Left colon (tissue), 2 donors: ENCODE measurements at regions not wholly inside any gene's neighbourhood (a gene's known extent, or its start where the extent isn't known, plus 50 kb on each side); places are given as distances from the start of the nearest gene placed in this dataset.
"Not testable (repeated sequence)": the region's sequence is repeated elsewhere in the genome, so short reads cannot be mapped to it uniquely, and the experiment has no call there.

ENCODE experiments used
- ATAC-seq: fragments of 200-7000 bp; cut with Tn5 transposase; one replicate; pipeline ENCODE4 v1.9.1; 2020; ENCODE audit warnings: mild to moderate bottlenecking, moderate library complexity
- DNase-seq, 2 donors: peaks; one replicate each; pipeline ENCODE4 v3.0.0-alpha.2; 2020
- intact Hi-C, 2 donors: fragments of 100-400 bp; cut with DNase I in 1 of 2; cut with micrococcal nuclease in 1 of 2; formaldehyde crosslinking; loops; one replicate each; pipeline versions ENCODE4 v1.11.2 to v1.14.0; 2022; cut with DNase I, micrococcal nuclease
- donor health status: DM: no; HTN: no; CAD: no.
- donor health status: DM: yes; HTN: yes; CAD: no.

GRCh38 chr14:105598040-105598763, 71.8 kb downstream of the TMEM121 start:
- DNase-seq, ATAC-seq, intact Hi-C loops: not testable (repeated sequence)

GRCh38 chr14:105598925-105599586, 72.7 kb downstream of the TMEM121 start:
- intact Hi-C loops, DNase-seq, ATAC-seq: not testable (repeated sequence)

GRCh38 chr14:105600195-105600938, 74.0 kb downstream of the TMEM121 start:
- DNase-seq, ATAC-seq, intact Hi-C loops: not testable (repeated sequence)

- intact Hi-C loops: no loop called here
- no peak for ATAC-seq
- no peak for DNase-seq
Measured at GRCh38 chr14:105600939-105601359, 74.6 kb downstream of the TMEM121 start.

- no peak for DNase-seq
- ATAC-seq: no peak
- intact Hi-C loops: no loop called here
Measured at GRCh38 chr14:105601360-105602242, 75.2 kb downstream of the TMEM121 start.

GRCh38 chr14:105602243-105602750, 75.9 kb downstream of the TMEM121 start:
- DNase-seq (no peak), ATAC-seq (no peak)
- intact Hi-C loops: no loop called here

GRCh38 chr14:105602799-105603793, 76.7 kb downstream of the TMEM121 start:
- intact Hi-C loops: no loop called here
- DNase-seq (no peak), ATAC-seq (peak; percentile 84)

GRCh38 chr14:105604531-105605463, 78.4 kb downstream of the TMEM121 start:
- intact Hi-C loops, ATAC-seq, DNase-seq: not testable (repeated sequence)

- intact Hi-C loops: no loop called here
- no peak for ATAC-seq
- DNase-seq: peak in 1 of 2 donors; percentile 2
Measured at GRCh38 chr14:105605464-105606304, 79.3 kb downstream of the TMEM121 start.

GRCh38 chr14:105606305-105606975, 80.1 kb downstream of the TMEM121 start:
- ATAC-seq, intact Hi-C loops: not testable (repeated sequence)
- peak in 1 of 2 donors; percentile 2 for DNase-seq

GRCh38 chr14:105607025-105607424, 80.6 kb downstream of the TMEM121 start:
- intact Hi-C loops, DNase-seq, ATAC-seq: not testable (repeated sequence)

- DNase-seq, intact Hi-C loops, ATAC-seq: not testable (repeated sequence)
Measured at GRCh38 chr14:105614987-105615386, 88.6 kb downstream of the TMEM121 start.

GRCh38 chr14:105615986-105616801, 89.8 kb downstream of the TMEM121 start:
- ATAC-seq, intact Hi-C loops: not testable (repeated sequence)
- DNase-seq: peak in 1 of 2 donors; percentile 1

GRCh38 chr14:105616802-105617192, 90.4 kb downstream of the TMEM121 start:
- intact Hi-C loops: no loop called here
- DNase-seq: no peak
- no peak for ATAC-seq
